ENCODE measurements at regions not wholly inside any gene's neighbourhood (a gene's known extent, or its start where the extent isn't known, plus 50 kb on each side); places are given as distances from the start of the nearest gene placed in this dataset.
"Not testable (repeated sequence)": the region's sequence is repeated elsewhere in the genome, so short reads cannot be mapped to it uniquely, and the experiment has no call there.

- H3K4me3 ChIP-seq = no peak overlapping the region
- no peak for DNase-seq (ENCODE audit: extremely low spot score)
- no peaks in the 10 kb centered on the region for H3K9me3 ChIP-seq
- no peaks in the 10 kb centered on the region for H3K27me3 ChIP-seq
- TF ChIP-seq CTCF (IDR thresholded peaks at IDR 0.05) (no peak), EP300 (IDR thresholded peaks at IDR 0.05) (no peak), POLR2AphosphoS5 (IDR thresholded peaks at IDR 0.05) (no peak), POLR2A (IDR thresholded peaks at IDR 0.05; ENCODE audit: low read depth) (no peak)
- 91% methylated on average over 1 of the region's 1 CpG for WGBS
- no peaks in the 10 kb centered on the region for H3K4me1 ChIP-seq
- intact Hi-C loops (cut with DNase I) = no loop called here
- no peak overlapping the region for H3K27ac ChIP-seq (replicated peaks in 1 of 4)
- H3K36me3 ChIP-seq = no peaks in the 10 kb centered on the region
Measured at GRCh38 chr7:121696954-121697353, 176.0 kb upstream of the PTPRZ1 start.

GRCh38 chr7:121689749-121690148 lies 183.2 kb upstream of the PTPRZ1 start:
- Histone ChIP-seq H3K27me3 (no peaks in the 10 kb centered on the region), H3K4me1 (no peaks in the 10 kb centered on the region), H3K4me3 (no peak overlapping the region), H3K36me3 (no peaks in the 10 kb centered on the region), H3K27ac (replicated peaks in 1 of 4) (no peak overlapping the region), H3K9me3 (no peaks in the 10 kb centered on the region)
- no peak for TF ChIP-seq POLR2A (IDR thresholded peaks at IDR 0.05; ENCODE audit: low read depth)
- TF ChIP-seq CTCF (IDR thresholded peaks at IDR 0.05) = no peak
- no peak for TF ChIP-seq POLR2AphosphoS5 (IDR thresholded peaks at IDR 0.05)
- no peak for TF ChIP-seq EP300 (IDR thresholded peaks at IDR 0.05)
- intact Hi-C loops (cut with DNase I) = no loop called here
- 69% methylated on average over 3 of the region's 3 CpGs for WGBS
- DNase-seq (ENCODE audit: extremely low spot score) = no peak

GRCh38 chr7:121681700-121682099 lies 191.3 kb upstream of the PTPRZ1 start:
- no peak overlapping the region for H3K27ac ChIP-seq (replicated peaks in 1 of 4)
- no peak overlapping the region for H3K4me3 ChIP-seq
- H3K27me3 ChIP-seq = peaks cover 0 to under 1% (median 0%) of the 10 kb centered on the region in 4 donors
- intact Hi-C loops (cut with DNase I) = no loop called here
- H3K36me3 ChIP-seq = no peaks in the 10 kb centered on the region
- DNase-seq (ENCODE audit: extremely low spot score) = no peak
- no peaks in the 10 kb centered on the region for H3K9me3 ChIP-seq
- H3K4me1 ChIP-seq = no peaks in the 10 kb centered on the region
- no peak for TF ChIP-seq POLR2AphosphoS5 (IDR thresholded peaks at IDR 0.05)
- TF ChIP-seq CTCF (IDR thresholded peaks at IDR 0.05) = no peak
- no peak for TF ChIP-seq POLR2A (IDR thresholded peaks at IDR 0.05; ENCODE audit: low read depth)
- no peak for TF ChIP-seq EP300 (IDR thresholded peaks at IDR 0.05)
- 86% methylated on average over 3 of the region's 3 CpGs for WGBS

GRCh38 chr7:121676168-121676567 lies 196.8 kb upstream of the PTPRZ1 start:
- DNase-seq (ENCODE audit: extremely low spot score) = no peak
- peaks cover 0 to 4% (median 0%) of the 10 kb centered on the region in 4 donors for H3K27me3 ChIP-seq
- intact Hi-C loops (cut with DNase I) = no loop called here
- no peak overlapping the region for H3K4me3 ChIP-seq
- no peaks in the 10 kb centered on the region for H3K4me1 ChIP-seq
- no peak for TF ChIP-seq CTCF (IDR thresholded peaks at IDR 0.05)
- no peak for TF ChIP-seq POLR2AphosphoS5 (IDR thresholded peaks at IDR 0.05)
- TF ChIP-seq EP300 (IDR thresholded peaks at IDR 0.05) = no peak
- no peak for TF ChIP-seq POLR2A (IDR thresholded peaks at IDR 0.05; ENCODE audit: low read depth)
- H3K36me3 ChIP-seq = no peaks in the 10 kb centered on the region
- WGBS = 66% methylated on average over 3 of the region's 3 CpGs
- H3K9me3 ChIP-seq = no peaks in the 10 kb centered on the region
- H3K27ac ChIP-seq (replicated peaks in 1 of 4) = no peak overlapping the region

- H3K27me3 ChIP-seq; H3K4me1 ChIP-seq; H3K27ac ChIP-seq (replicated peaks in 1 of 4); H3K4me3 ChIP-seq; DNase-seq (ENCODE audit: extremely low spot score); intact Hi-C loops (cut with DNase I); H3K36me3 ChIP-seq; H3K9me3 ChIP-seq: not testable (repeated sequence)
- WGBS = 83% methylated on average over 2 of the region's 2 CpGs
Measured at GRCh38 chr7:121674455-121674854, 198.5 kb upstream of the PTPRZ1 start.

Measured in esophagus muscularis mucosa (tissue), 4 donors.